ENCODE measurements at regions not wholly inside any gene's neighbourhood (a gene's known extent, or its start where the extent isn't known, plus 50 kb on each side); places are given as distances from the start of the nearest gene placed in this dataset.

- TF ChIP-seq CTCF (IDR thresholded peaks at IDR 0.05) (no peak), POLR2A (IDR thresholded peaks at IDR 0.05) (no peak), POLR2AphosphoS5 (IDR thresholded peaks at IDR 0.05; ENCODE audit: insufficient read depth in 1 of 2, low read depth in 1 of 2) (no peak)
Measured at GRCh38 chr1:207221934-207222351, 99.5 kb upstream of the CD55 start.

Data from vagina (tissue), 2 donors.